Ovary (tissue), 1 donor: ENCODE measurements at regions not wholly inside any gene's neighbourhood (a gene's known extent, or its start where the extent isn't known, plus 50 kb on each side); places are given as distances from the start of the nearest gene placed in this dataset.

Experiments
- EP300 ChIP-seq: sonication (generic); formaldehyde crosslinking; IDR thresholded peaks from one replicate; pipeline ENCODE4 v1.6.1; 2017; ENCODE audit warnings: antibody characterized with exemption
- POLR2A ChIP-seq: fragments of 450-650 bp; IDR thresholded peaks from one replicate; pipeline ENCODE4 v1.6.1; 2017; ENCODE audit warnings: antibody characterized with exemption, mild to moderate bottlenecking, moderate library complexity

DNA sequence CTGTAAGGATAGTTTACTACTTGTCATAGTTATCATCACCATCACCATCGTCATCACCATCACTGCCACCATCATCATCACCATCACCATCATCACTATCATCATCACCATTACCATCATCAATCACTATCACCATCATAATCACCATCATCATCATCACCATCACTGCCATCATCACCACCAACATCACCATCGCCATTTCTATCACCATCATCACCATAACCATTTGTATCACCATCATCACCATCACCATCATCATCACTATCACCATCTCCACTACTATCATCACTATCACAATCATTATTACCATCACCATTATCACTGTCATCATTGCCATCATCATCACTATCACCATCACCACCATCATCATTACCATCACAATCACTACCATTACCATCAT, 655.5 kb upstream of the DEFB115 start:
- TF ChIP-seq POLR2A (no peak), EP300 (no peak)
